ENCODE measurements at regions not wholly inside any gene's neighbourhood (a gene's known extent, or its start where the extent isn't known, plus 50 kb on each side); places are given as distances from the start of the nearest gene placed in this dataset.

DNA sequence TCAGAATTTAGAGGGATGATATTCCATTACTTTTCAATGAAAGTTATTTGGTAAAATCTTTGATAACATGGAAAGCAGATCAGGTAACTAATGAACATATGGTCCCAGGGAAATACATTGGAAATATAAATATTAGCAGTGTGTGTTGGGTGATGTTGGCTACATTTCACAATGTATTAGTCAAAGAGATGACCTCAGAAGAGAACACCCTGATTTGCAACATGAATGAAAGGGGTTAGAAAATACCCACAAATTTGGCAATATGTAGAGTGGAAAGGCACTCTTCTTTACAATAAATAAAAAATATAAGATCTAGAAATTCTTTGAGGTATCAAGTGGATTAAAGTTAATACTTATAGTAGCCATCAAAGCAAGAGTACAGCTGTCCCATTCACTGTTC, 606.7 kb downstream of the PSAT1 start:
- Histone ChIP-seq H3K9me3 (ENCODE audit: insufficient read depth, low read length) (no peaks in the 10 kb centered on the region), H2AFZ (ENCODE audit: low read depth, low read length, severe bottlenecking) (no peak overlapping the region), H3K9me2 (replicated peaks; ENCODE audit: insufficient read depth, low read length) (no peaks in the 10 kb centered on the region), H3K4me2 (ENCODE audit: low read depth, low read length, poor library complexity, severe bottlenecking) (no peak overlapping the region), H3K9ac (ENCODE audit: low read length) (no peak overlapping the region), H3F3A (ENCODE audit: insufficient read depth) (no peaks in the 10 kb centered on the region), H3K27me3 (ENCODE audit: low read length) (0 out of 2 replicates have a peak, but pooled peaks cover 4% of the 10 kb centered on the region), H4K20me1 (ENCODE audit: low read depth, low read length) (no peaks in the 10 kb centered on the region), H3K79me2 (ENCODE audit: insufficient read depth, low read length) (no peaks in the 10 kb centered on the region), H3K4me3 (ENCODE audit: insufficient read depth, low read length, poor library complexity, severe bottlenecking) (no peak overlapping the region), H3K36me3 (ENCODE audit: low read length) (no peaks in the 10 kb centered on the region), H3K27ac (ENCODE audit: low read depth, low read length) (no peak overlapping the region)
- TF ChIP-seq, protein P1, sequence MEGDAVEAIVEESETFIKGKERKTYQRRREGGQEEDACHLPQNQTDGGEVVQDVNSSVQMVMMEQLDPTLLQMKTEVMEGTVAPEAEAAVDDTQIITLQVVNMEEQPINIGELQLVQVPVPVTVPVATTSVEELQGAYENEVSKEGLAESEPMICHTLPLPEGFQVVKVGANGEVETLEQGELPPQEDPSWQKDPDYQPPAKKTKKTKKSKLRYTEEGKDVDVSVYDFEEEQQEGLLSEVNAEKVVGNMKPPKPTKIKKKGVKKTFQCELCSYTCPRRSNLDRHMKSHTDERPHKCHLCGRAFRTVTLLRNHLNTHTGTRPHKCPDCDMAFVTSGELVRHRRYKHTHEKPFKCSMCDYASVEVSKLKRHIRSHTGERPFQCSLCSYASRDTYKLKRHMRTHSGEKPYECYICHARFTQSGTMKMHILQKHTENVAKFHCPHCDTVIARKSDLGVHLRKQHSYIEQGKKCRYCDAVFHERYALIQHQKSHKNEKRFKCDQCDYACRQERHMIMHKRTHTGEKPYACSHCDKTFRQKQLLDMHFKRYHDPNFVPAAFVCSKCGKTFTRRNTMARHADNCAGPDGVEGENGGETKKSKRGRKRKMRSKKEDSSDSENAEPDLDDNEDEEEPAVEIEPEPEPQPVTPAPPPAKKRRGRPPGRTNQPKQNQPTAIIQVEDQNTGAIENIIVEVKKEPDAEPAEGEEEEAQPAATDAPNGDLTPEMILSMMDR (IDR thresholded peaks at IDR 0.05; ENCODE audit: insufficient read depth, low read length, poor library complexity, severe bottlenecking): no peak
- TF ChIP-seq EZH2phosphoT487 (conservative IDR thresholded peaks at IDR 0.05; ENCODE audit: low read length): no peak

DNA sequence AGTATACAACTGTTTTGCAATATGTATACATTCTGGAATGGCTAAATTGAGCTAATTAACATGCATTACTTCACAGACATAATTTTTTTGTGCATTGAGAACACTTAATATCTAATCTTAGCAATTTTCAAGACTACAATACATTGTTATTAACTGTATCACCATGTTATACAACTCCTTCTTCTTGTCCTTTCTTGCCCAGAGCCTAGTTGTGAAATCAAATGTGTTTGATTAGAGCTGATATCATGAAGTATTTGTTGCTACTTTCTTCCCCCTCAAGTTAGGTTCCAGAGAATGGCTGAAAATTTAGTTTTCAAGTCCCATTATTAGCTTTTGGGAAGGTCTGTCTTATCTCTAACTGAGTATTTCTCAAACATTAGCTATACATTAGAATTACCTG, 607.8 kb downstream of the PSAT1 start:
- Histone ChIP-seq H3K4me2 (ENCODE audit: low read depth, low read length, poor library complexity, severe bottlenecking) (no peak overlapping the region), H3K9me2 (replicated peaks; ENCODE audit: insufficient read depth, low read length) (no peaks in the 10 kb centered on the region), H3K36me3 (ENCODE audit: low read length) (no peaks in the 10 kb centered on the region), H3K9me3 (ENCODE audit: insufficient read depth, low read length) (no peaks in the 10 kb centered on the region), H4K20me1 (ENCODE audit: low read depth, low read length) (no peaks in the 10 kb centered on the region), H3K27me3 (ENCODE audit: low read length) (no peaks in the 10 kb centered on the region), H3F3A (ENCODE audit: insufficient read depth) (no peaks in the 10 kb centered on the region), H3K4me3 (ENCODE audit: insufficient read depth, low read length, poor library complexity, severe bottlenecking) (no peak overlapping the region), H3K27ac (ENCODE audit: low read depth, low read length) (no peak overlapping the region), H2AFZ (ENCODE audit: low read depth, low read length, severe bottlenecking) (no peak overlapping the region), H3K9ac (ENCODE audit: low read length) (no peak overlapping the region), H3K79me2 (ENCODE audit: insufficient read depth, low read length) (no peaks in the 10 kb centered on the region)
- no peak for TF ChIP-seq EZH2phosphoT487 (conservative IDR thresholded peaks at IDR 0.05; ENCODE audit: low read length)
- TF ChIP-seq, protein P1 (IDR thresholded peaks at IDR 0.05; ENCODE audit: insufficient read depth, low read length, poor library complexity, severe bottlenecking): no peak

DNA sequence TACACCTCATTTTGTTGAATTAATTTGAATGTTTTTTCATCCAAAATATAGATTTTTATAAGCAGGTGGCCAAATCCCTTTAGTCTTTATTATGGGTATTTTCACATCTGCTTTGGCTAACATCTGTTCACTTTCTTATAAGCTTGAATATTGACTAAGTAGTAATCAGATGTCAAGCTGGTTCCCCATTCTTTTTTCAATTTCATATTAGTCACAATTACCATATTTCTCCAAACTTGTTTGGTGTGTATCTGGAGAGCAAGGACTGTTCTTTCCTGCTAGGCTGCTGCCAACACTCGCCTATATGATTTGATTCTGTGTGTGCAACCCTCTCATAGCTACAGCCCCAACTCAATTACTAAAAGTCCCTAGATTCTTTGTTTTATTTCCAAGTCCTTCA, 608.5 kb downstream of the PSAT1 start:
- H3K36me3 ChIP-seq (ENCODE audit: low read length): no peaks in the 10 kb centered on the region
- no peaks in the 10 kb centered on the region for H3K79me2 ChIP-seq (ENCODE audit: insufficient read depth, low read length)
- H4K20me1 ChIP-seq (ENCODE audit: low read depth, low read length): no peaks in the 10 kb centered on the region
- H3K4me3 ChIP-seq (ENCODE audit: insufficient read depth, low read length, poor library complexity, severe bottlenecking): no peak overlapping the region
- no peaks in the 10 kb centered on the region for H3K9me3 ChIP-seq (ENCODE audit: insufficient read depth, low read length)
- TF ChIP-seq EZH2phosphoT487 (conservative IDR thresholded peaks at IDR 0.05; ENCODE audit: low read length): no peak
- TF ChIP-seq, protein P1 (IDR thresholded peaks at IDR 0.05; ENCODE audit: insufficient read depth, low read length, poor library complexity, severe bottlenecking): no peak
- no peak overlapping the region for H2AFZ ChIP-seq (ENCODE audit: low read depth, low read length, severe bottlenecking)
- no peaks in the 10 kb centered on the region for H3K27me3 ChIP-seq (ENCODE audit: low read length)
- H3K9ac ChIP-seq (ENCODE audit: low read length): no peak overlapping the region
- H3K4me2 ChIP-seq (ENCODE audit: low read depth, low read length, poor library complexity, severe bottlenecking): no peak overlapping the region
- no peaks in the 10 kb centered on the region for H3F3A ChIP-seq (ENCODE audit: insufficient read depth)
- H3K27ac ChIP-seq (ENCODE audit: low read depth, low read length): no peak overlapping the region
- H3K9me2 ChIP-seq (replicated peaks; ENCODE audit: insufficient read depth, low read length): no peaks in the 10 kb centered on the region
